Upper lobe of left lung (tissue), 4 donors: ENCODE measurements at regions not wholly inside any gene's neighbourhood (a gene's known extent, or its start where the extent isn't known, plus 50 kb on each side); places are given as distances from the start of the nearest gene placed in this dataset.

Source experiments
- CTCF ChIP-seq, 6 experiments: fragments of 450-650 bp in 4 of 6; fragments of 200-600 bp in 2 of 6; sonication (generic) in 2 of 6; IDR thresholded peaks; one replicate each; pipeline ENCODE4 v1.5.1; 2016 to 2019; ENCODE audit warnings: antibody characterized with exemption in 6 of 6
- POLR2A ChIP-seq, 4 donors: fragments of 450-650 bp; IDR thresholded peaks; one replicate each; pipeline ENCODE4 v1.5.1; 2016 to 2017; ENCODE audit warnings: antibody characterized with exemption in 4 of 4, mild to moderate bottlenecking in 2 of 4
- POLR2AphosphoS5 ChIP-seq, 2 donors: sonication (generic); formaldehyde crosslinking; IDR thresholded peaks; one replicate each; pipeline ENCODE4 v1.5.1; 2017; ENCODE audit warnings: antibody characterized with exemption in 2 of 2

- no peak for TF ChIP-seq CTCF (IDR thresholded peaks at IDR 0.05)
- no peak for TF ChIP-seq POLR2AphosphoS5 (IDR thresholded peaks at IDR 0.05)
- TF ChIP-seq POLR2A (IDR thresholded peaks at IDR 0.05), result no peak
Observed at GRCh38 chr20:11692567-11692966, 225.1 kb upstream of the BTBD3 start.
